GM12878 (cell line): ENCODE measurements at regions not wholly inside any gene's neighbourhood (a gene's known extent, or its start where the extent isn't known, plus 50 kb on each side); places are given as distances from the start of the nearest gene placed in this dataset.

Source experiments
- ATAC-seq: fragments of 200-7000 bp; cut with Tn5 transposase; 3 replicates; pipeline ENCODE4 v1.9.1; 2020; ENCODE audit warnings: mild to moderate bottlenecking, moderate library complexity
- BruUV-seq: library from RNA; stranded (reverse); fragments of 400-500 nt; replicated peaks from 2 replicates; lab custom pipeline; 2021; lab: Mats Ljungman, UMichigan
- CTCF ChIA-PET: fragments of 300-600 bp; sonication (Branson Sonifier 250); formaldehyde crosslinking; extraction: SDS; loops from one replicate; lab custom pipeline; 2021; ENCODE audit warnings: inconsistent platforms; lab: Yijun Ruan, JAX
- POLR2A ChIA-PET: fragments of 350-600 bp; formaldehyde crosslinking; extraction: SDS; loops from one replicate; lab custom pipeline; 2021; ENCODE audit warnings: inconsistent platforms; lab: Charles Lee
- RAD21 ChIA-PET: fragments of 300-600 bp; sonication (Branson Sonifier 250); formaldehyde crosslinking; loops from one replicate; lab custom pipeline; 2023; ENCODE audit warnings: antibody characterized with exemption; ENCODE audit not compliant: unreplicated experiment; lab: Charles Lee
- SMC1A ChIA-PET: fragments of 300-600 bp; sonication (Branson Sonifier 250); formaldehyde crosslinking; loops from one replicate; lab custom pipeline; 2023; ENCODE audit not compliant: unreplicated experiment, uncharacterized antibody; lab: Charles Lee
- DNase-seq: peaks from one replicate; pipeline ENCODE4 v3.0.0-alpha.2; 2011; ENCODE audit warnings: low read depth, low spot score
- FAIRE-seq: peaks from 3 replicates; lab custom pipeline; 2011; peaks lifted over from hg19 to GRCh38; lab: Jason Lieb, UNC
- H2AFZ ChIP-seq: 2 replicates; pipeline ENCODE4 v1.6.0; 2011; ENCODE audit warnings: low read depth, low read length, control low read depth; ENCODE audit not compliant: control insufficient read depth
- H3K27ac ChIP-seq: 2 replicates; pipeline ENCODE4 v1.5.1; 2011; ENCODE audit warnings: control low read depth; ENCODE audit not compliant: control insufficient read depth, insufficient read depth
- H3K27me3 ChIP-seq, 2 experiments: replicated peaks in 1 of 2; 2 replicates each; pipeline versions ENCODE4 v1.6.0 to v1.6.1; 2011; ENCODE audit warnings: low read length in 1 of 2; ENCODE audit not compliant: control insufficient read depth in 2 of 2, insufficient read depth in 2 of 2
- H3K36me3 ChIP-seq, 2 experiments: 2 replicates each; pipeline ENCODE4 v1.5.1; 2011; ENCODE audit warnings: low read length in 1 of 2; ENCODE audit not compliant: control insufficient read depth in 2 of 2, insufficient read depth in 2 of 2
- H3K4me1 ChIP-seq: 2 replicates; pipeline ENCODE4 v1.6.1; 2011; ENCODE audit warnings: mild to moderate bottlenecking, low read length, moderate library complexity, mixed read lengths; ENCODE audit not compliant: control insufficient read depth, insufficient read depth
- H3K4me2 ChIP-seq: 2 replicates; pipeline ENCODE4 v1.6.0; 2011; ENCODE audit warnings: control low read depth; ENCODE audit not compliant: control insufficient read depth, insufficient read depth
- H3K4me3 ChIP-seq: fragments of 200-600 bp; sonication (generic); 2 replicates; pipeline ENCODE4 v1.5.1; 2016
- H3K79me2 ChIP-seq: 2 replicates; pipeline ENCODE4 v1.6.0; 2011; ENCODE audit warnings: low read length; ENCODE audit not compliant: control insufficient read depth, insufficient read depth
- H3K9ac ChIP-seq: 2 replicates; pipeline ENCODE4 v1.8.0; 2011; ENCODE audit warnings: low read length, control low read depth, mixed read lengths; ENCODE audit not compliant: control insufficient read depth, insufficient read depth
- H3K9me3 ChIP-seq: replicated peaks from 3 replicates; pipeline ENCODE4 v1.5.1; 2011; ENCODE audit warnings: mild to moderate bottlenecking, low read length; ENCODE audit not compliant: control insufficient read depth, insufficient read depth
- H4K20me1 ChIP-seq: 2 replicates; pipeline ENCODE4 v1.6.0; 2011; ENCODE audit not compliant: control insufficient read depth, insufficient read depth
- BCL11A ChIP-seq: IDR thresholded peaks from 2 replicates; pipeline ENCODE4 v1.6.1; 2011; ENCODE audit warnings: low read depth, low read length
- CTCF ChIP-seq, 3 experiments: IDR thresholded peaks in 2 of 3; conservative IDR thresholded peaks in 1 of 3; 2 replicates each; pipeline ENCODE4 v1.5.1; 2011; ENCODE audit warnings: low read depth in 3 of 3, low read length in 3 of 3, mild to moderate bottlenecking in 3 of 3, control low read depth in 2 of 3, moderate library complexity in 2 of 3, inconsistent platforms in 1 of 3, mixed read lengths in 1 of 3; ENCODE audit not compliant: control insufficient read depth in 2 of 3, insufficient read depth in 1 of 3; ENCODE audit errors: extremely low read depth in 1 of 3
- FOXM1 ChIP-seq: IDR thresholded peaks from 2 replicates; pipeline ENCODE4 v1.6.1; 2012; ENCODE audit warnings: low read depth, mild to moderate bottlenecking, inconsistent platforms, low read length, moderate library complexity
- NRF1 ChIP-seq: conservative IDR thresholded peaks from 2 replicates; pipeline ENCODE4 v1.6.1; 2011; ENCODE audit warnings: mild to moderate bottlenecking, low read depth, low read length, improper control_type of control experiment
- RAD21 ChIP-seq: IDR thresholded peaks from 2 replicates; pipeline ENCODE4 v1.6.1; 2011; ENCODE audit warnings: mild to moderate bottlenecking, low read depth, low read length, moderate library complexity; ENCODE audit not compliant: insufficient read depth
- YBX1 ChIP-seq: fragments of 450-650 bp; IDR thresholded peaks from 2 replicates; pipeline ENCODE4 v1.6.1; 2016; ENCODE audit warnings: antibody characterized with exemption
- ZNF687 ChIP-seq: fragments of 450-650 bp; IDR thresholded peaks from 2 replicates; pipeline ENCODE4 v1.6.1; 2017; ENCODE audit warnings: mild to moderate bottlenecking, moderate library complexity
- WGBS: methylation state at CpG from one replicate; pipeline ENCODE4 v1.1.6; 2016; ENCODE audit warnings: low lambda C conversion rate; ENCODE audit not compliant: insufficient replicate concordance, insufficient coverage; ENCODE audit errors: missing lambda C conversion rate; 5-methylcytosine and 5-hydroxymethylcytosine counted together
- in situ Hi-C: fragments of 300-500 bp; cut with MboI; formaldehyde crosslinking; loops from 9 replicates; pipeline ENCODE4 v1.14.3; 2018; ENCODE audit warnings: mixed read lengths
- intact Hi-C: fragments of 100-400 bp; cut with micrococcal nuclease; formaldehyde crosslinking; loops from one replicate; pipeline ENCODE4 v1.14.2; 2022; ENCODE audit not compliant: unreplicated experiment
- TF ChIP-seq, protein P1 (sequence below): fragments of 450-650 bp; IDR thresholded peaks from 2 replicates; pipeline ENCODE4 v1.6.1; 2016; ENCODE audit warnings: mild to moderate bottlenecking

- TF ChIP-seq, protein P1, sequence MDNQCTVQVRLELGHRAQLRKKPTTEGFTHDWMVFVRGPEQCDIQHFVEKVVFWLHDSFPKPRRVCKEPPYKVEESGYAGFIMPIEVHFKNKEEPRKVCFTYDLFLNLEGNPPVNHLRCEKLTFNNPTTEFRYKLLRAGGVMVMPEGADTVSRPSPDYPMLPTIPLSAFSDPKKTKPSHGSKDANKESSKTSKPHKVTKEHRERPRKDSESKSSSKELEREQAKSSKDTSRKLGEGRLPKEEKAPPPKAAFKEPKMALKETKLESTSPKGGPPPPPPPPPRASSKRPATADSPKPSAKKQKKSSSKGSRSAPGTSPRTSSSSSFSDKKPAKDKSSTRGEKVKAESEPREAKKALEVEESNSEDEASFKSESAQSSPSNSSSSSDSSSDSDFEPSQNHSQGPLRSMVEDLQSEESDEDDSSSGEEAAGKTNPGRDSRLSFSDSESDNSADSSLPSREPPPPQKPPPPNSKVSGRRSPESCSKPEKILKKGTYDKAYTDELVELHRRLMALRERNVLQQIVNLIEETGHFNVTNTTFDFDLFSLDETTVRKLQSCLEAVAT = no peak
- TF ChIP-seq CTCF (IDR thresholded peaks at IDR 0.05 in 2 of 3, conservative IDR thresholded peaks at IDR 0.05 in 1 of 3; ENCODE audit: control insufficient read depth in 2 of 3, extremely low read depth in 1 of 3, insufficient read depth in 1 of 3, low read depth in 3 of 3, low read length in 3 of 3) = no peak
These were observed 108.8 kb upstream of the LHX5 start (continued) for GRCh38 chr12:113580437-113580836.

DNA sequence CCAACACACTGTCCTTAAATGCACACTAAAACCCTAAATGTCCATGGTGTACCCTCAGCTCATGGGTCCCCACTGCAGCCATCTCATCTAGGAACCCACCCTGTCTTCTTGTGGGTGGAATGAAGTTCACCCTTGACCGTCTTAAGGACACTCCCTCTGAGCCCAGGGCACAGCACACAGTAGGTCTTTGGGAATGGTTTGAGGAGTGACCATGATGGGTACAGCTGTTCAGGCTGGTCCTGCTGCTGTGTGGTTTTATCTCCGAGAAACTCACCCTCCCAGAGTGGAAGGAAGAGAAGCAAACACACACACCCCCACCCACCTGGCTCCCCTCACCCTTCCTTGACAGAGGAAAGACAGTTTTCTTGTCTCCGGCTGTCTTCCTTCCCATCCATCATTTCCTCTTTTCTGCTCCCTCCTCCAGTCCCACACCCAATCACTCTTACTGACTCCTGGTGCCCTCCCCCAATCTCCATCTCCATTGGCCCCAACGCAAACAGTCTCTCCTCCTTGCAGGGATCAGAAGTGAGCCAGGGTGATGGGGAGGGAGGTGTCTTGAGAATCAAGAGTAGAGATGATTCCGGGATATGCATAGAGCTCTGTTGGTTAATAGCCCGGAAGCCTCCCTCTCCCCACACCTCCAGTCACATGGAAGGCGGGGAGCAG, 105.9 kb upstream of the LHX5 start:
- SMC1A ChIA-PET = no interaction called here
- CTCF ChIA-PET = no interaction called here
- Histone ChIP-seq H3K9ac (no peak overlapping the region), H3K36me3 (no peaks in the 10 kb centered on the region), H3K4me2 (no peak overlapping the region), H2AFZ (no peak overlapping the region), H3K27me3 (no peaks in the 10 kb centered on the region; a peak in 1 of 4 replicates), H3K4me3 (no peak overlapping the region), H3K4me1 (no peaks in the 10 kb centered on the region), H4K20me1 (no peaks in the 10 kb centered on the region), H3K9me3 (no peaks in the 10 kb centered on the region), H3K27ac (no peak overlapping the region), H3K79me2 (no peaks in the 10 kb centered on the region)
- FAIRE-seq (no peak), DNase-seq (no peak), ATAC-seq (no peak)
- POLR2A ChIA-PET = no interaction called here
- WGBS = 20% methylated on average over 7 of the region's 7 CpGs
- no TSS peak for BruUV-seq
- in situ Hi-C loops = no loop called here
- intact Hi-C loops = no loop called here
- TF ChIP-seq BCL11A (no peak), ZNF687 (no peak), RAD21 (no peak), YBX1 (no peak), FOXM1 (no peak), NRF1 (no peak)
- RAD21 ChIA-PET = interaction anchor here (0.6 kb wide), 1 partner anchor 1139 kb away, joined by 3 read pairs; no protein-coding TSS in a partner anchor
